HepG2 (cell line): ENCODE measurements at regions not wholly inside any gene's neighbourhood (a gene's known extent, or its start where the extent isn't known, plus 50 kb on each side); places are given as distances from the start of the nearest gene placed in this dataset.

Source experiments
- ATAC-seq: fragments of 200-7000 bp; cut with Tn5 transposase; 3 replicates; pipeline ENCODE4 v1.9.1; 2020; ENCODE audit warnings: mild to moderate bottlenecking, moderate library complexity
- BruUV-seq: library from RNA; stranded (reverse); fragments of 400-500 nt; replicated peaks from 2 replicates; lab custom pipeline; 2021; lab: Mats Ljungman, UMichigan
- CTCF ChIA-PET: fragments of 300-600 bp; formaldehyde crosslinking; extraction: SDS; loops from one replicate; lab custom pipeline; 2021; ENCODE audit warnings: low total read pairs, inconsistent platforms, low intra/inter-chr PET ratio; lab: Yijun Ruan, JAX
- POLR2A ChIA-PET: fragments of 350-600 bp; sonication (Branson Sonifier 250); formaldehyde crosslinking; loops from one replicate; lab custom pipeline; 2020; ENCODE audit warnings: antibody characterized with exemption, inconsistent platforms; lab: Yijun Ruan, JAX
- DNase-seq: peaks from one replicate; pipeline ENCODE4 v3.0.0-alpha.2; 2015; ENCODE audit warnings: low spot score
- FAIRE-seq: peaks from 3 replicates; lab custom pipeline; 2011; peaks lifted over from hg19 to GRCh38; lab: Jason Lieb, UNC
- H2AFZ ChIP-seq: one replicate; pipeline ENCODE4 v1.6.1; 2011; ENCODE audit warnings: low read length, inconsistent platforms
- H3K27ac ChIP-seq: fragments of 300-600 bp; 3 replicates; pipeline ENCODE4 v1.8.0; 2011; ENCODE audit warnings: mixed run types, mild to moderate bottlenecking, mixed read lengths, low read length, inconsistent platforms; ENCODE audit not compliant: insufficient read depth; ENCODE audit errors: extremely low read length
- H3K27me3 ChIP-seq, 2 experiments: fragments of 200-600 bp in 1 of 2; 2 replicates in 1 of 2; 3 replicates in 1 of 2; pipeline versions ENCODE4 v1.6.0 to v1.8.0; 2011; ENCODE audit warnings: low read length in 2 of 2, mild to moderate bottlenecking in 2 of 2, moderate library complexity in 2 of 2, inconsistent platforms in 1 of 2; ENCODE audit not compliant: insufficient read depth in 2 of 2, control insufficient read depth in 1 of 2
- H3K36me3 ChIP-seq, 2 experiments: fragments of 200-600 bp in 1 of 2; replicated peaks in 1 of 2; 2 replicates in 1 of 2; 3 replicates in 1 of 2; pipeline versions ENCODE4 v1.5.1 to v1.8.0; 2011; ENCODE audit warnings: low read length in 2 of 2, inconsistent platforms in 1 of 2; ENCODE audit not compliant: insufficient read depth in 2 of 2, control insufficient read depth in 1 of 2
- H3K4me1 ChIP-seq: 2 replicates; pipeline ENCODE4 v1.5.1; 2012; ENCODE audit warnings: low read length, inconsistent platforms; ENCODE audit not compliant: insufficient read depth
- H3K4me2 ChIP-seq: 2 replicates; pipeline ENCODE4 v1.6.0; 2011; ENCODE audit warnings: low read depth, low read length, inconsistent platforms
- H3K4me3 ChIP-seq, 3 experiments: fragments of 200-600 bp in 1 of 3; sonication (generic), shearing (Covaris generic) in 1 of 3; replicated peaks in 1 of 3; 2 replicates each; pipeline ENCODE4 v1.5.1; 2011 to 2016; ENCODE audit warnings: low read length in 3 of 3, inconsistent platforms in 2 of 3, low read depth in 2 of 3, mild to moderate bottlenecking in 2 of 3, control low read depth in 1 of 3, mixed read lengths in 1 of 3; ENCODE audit not compliant: insufficient read depth in 1 of 3
- H3K79me2 ChIP-seq: one replicate; pipeline ENCODE4 v1.6.1; 2011; ENCODE audit warnings: low read length, inconsistent platforms; ENCODE audit not compliant: insufficient read depth
- H3K9ac ChIP-seq: 2 replicates; pipeline ENCODE4 v1.6.0; 2011; ENCODE audit warnings: mild to moderate bottlenecking, low read depth, low read length, inconsistent platforms; ENCODE audit not compliant: insufficient read depth
- H3K9me3 ChIP-seq: 2 replicates; pipeline ENCODE4 v1.5.1; 2012; ENCODE audit warnings: mild to moderate bottlenecking, low read length
- H4K20me1 ChIP-seq: 2 replicates; pipeline ENCODE4 v1.6.0; 2011; ENCODE audit warnings: inconsistent platforms, mild to moderate bottlenecking, low read length, moderate library complexity; ENCODE audit not compliant: insufficient read depth
- ATF7 ChIP-seq, 2 experiments: fragments of 450-650 bp in 1 of 2; sonication (generic) in 1 of 2; formaldehyde crosslinking in 1 of 2; IDR thresholded peaks; 2 replicates each; pipeline versions ENCODE4 v1.4.0 to v1.6.1; 2016 to 2020; ENCODE audit warnings: antibody characterized with exemption in 1 of 2, mild to moderate bottlenecking in 1 of 2, missing genetic modification reagents in 1 of 2
- ATRX ChIP-seq: sonication (generic); formaldehyde crosslinking; IDR thresholded peaks from 2 replicates; pipeline ENCODE4 v1.4.0; 2020; ENCODE audit warnings: missing genetic modification reagents, borderline replicate concordance
- DNMT1 ChIP-seq: sonication (generic); formaldehyde crosslinking; IDR thresholded peaks from 2 replicates; pipeline ENCODE4 v1.5.1; 2020; ENCODE audit warnings: mild to moderate bottlenecking, missing genetic modification reagents
- ELF1 ChIP-seq: sonication (generic); formaldehyde crosslinking; IDR thresholded peaks from 2 replicates; pipeline ENCODE4 v1.4.0; 2020; ENCODE audit warnings: missing genetic modification reagents
- EP300 ChIP-seq, 3 experiments: sonication (generic) in 1 of 3; formaldehyde crosslinking in 1 of 3; IDR thresholded peaks; 2 replicates each; pipeline versions ENCODE4 v1.5.1 to v1.6.1; 2011 to 2020; ENCODE audit warnings: low read depth in 2 of 3, low read length in 2 of 3, borderline replicate concordance in 1 of 3, improper control_type of control experiment in 1 of 3, mild to moderate bottlenecking in 1 of 3, missing genetic modification reagents in 1 of 3, moderate library complexity in 1 of 3
- FOXA3 ChIP-seq: IDR thresholded peaks from 2 replicates; pipeline ENCODE4 v1.6.1; 2016; ENCODE audit warnings: missing genetic modification reagents, missing compliant biosample characterization
- HNRNPL ChIP-seq: fragments of 200-400 bp; formaldehyde crosslinking; IDR thresholded peaks from 2 replicates; pipeline ENCODE4 v1.6.1; 2017; ENCODE audit warnings: mild to moderate bottlenecking, low read depth, low read length
- PHF20 ChIP-seq: sonication (generic); formaldehyde crosslinking; IDR thresholded peaks from 2 replicates; pipeline ENCODE4 v1.5.0; 2020; ENCODE audit warnings: mild to moderate bottlenecking, missing genetic modification reagents
- POLR2G ChIP-seq: fragments of 200-400 bp; formaldehyde crosslinking; IDR thresholded peaks from 2 replicates; pipeline ENCODE4 v1.6.1; 2018; ENCODE audit warnings: mild to moderate bottlenecking, low read depth, low read length, moderate library complexity
- SP1 ChIP-seq, 2 experiments: fragments of 450-650 bp in 1 of 2; sonication (generic) in 1 of 2; formaldehyde crosslinking in 1 of 2; IDR thresholded peaks; 2 replicates each; pipeline versions ENCODE4 v1.4.0 to v1.6.1; 2016 to 2020; ENCODE audit warnings: missing genetic modification reagents in 1 of 2
- TBL1XR1 ChIP-seq: fragments of 150-350 bp; IDR thresholded peaks from 2 replicates; pipeline ENCODE4 v1.6.1; 2014; ENCODE audit warnings: borderline replicate concordance, low read length; ENCODE audit not compliant: partially characterized antibody
- ZNF138 ChIP-seq: sonication (generic); formaldehyde crosslinking; IDR thresholded peaks from 2 replicates; pipeline ENCODE4 v1.5.0; 2020; ENCODE audit warnings: mild to moderate bottlenecking, low read depth, missing genetic modification reagents
- ZNF737 ChIP-seq: sonication (generic); formaldehyde crosslinking; IDR thresholded peaks from 2 replicates; pipeline ENCODE4 v1.5.0; 2020; ENCODE audit warnings: missing genetic modification reagents, mild to moderate bottlenecking, borderline replicate concordance
- ZNF891 ChIP-seq: sonication (generic); formaldehyde crosslinking; IDR thresholded peaks from 2 replicates; pipeline ENCODE4 v1.5.0; 2020; ENCODE audit warnings: mild to moderate bottlenecking, missing genetic modification reagents
- WGBS: methylation state at CpG from one replicate; pipeline ENCODE4 v1.1.6; 2017; ENCODE audit warnings: low lambda C conversion rate; 5-methylcytosine and 5-hydroxymethylcytosine counted together
- in situ Hi-C: cut with HindIII; loops from 2 replicates; pipeline ENCODE4 v1.10.0; 2017; ENCODE audit warnings: low pct_unique_long_range_greater_than_20kb; ENCODE audit not compliant: extremely low pct_ligation_motif_present
- intact Hi-C: fragments of 100-400 bp; cut with micrococcal nuclease; formaldehyde crosslinking; loops from one replicate; pipeline ENCODE4 v1.10.0; 2022; ENCODE audit not compliant: unreplicated experiment
- TF ChIP-seq, protein P1 (sequence below): IDR thresholded peaks from 2 replicates; pipeline ENCODE4 v1.6.1; 2016; ENCODE audit warnings: missing genetic modification reagents, missing compliant biosample characterization
- TF ChIP-seq, protein P2 (sequence below): sonication (generic); formaldehyde crosslinking; IDR thresholded peaks from 2 replicates; pipeline ENCODE4 v1.5.0; 2020; ENCODE audit warnings: missing genetic modification reagents
- TF ChIP-seq, protein P3 (sequence below): sonication (generic); formaldehyde crosslinking; IDR thresholded peaks from 2 replicates; pipeline ENCODE4 v1.4.0; 2020; ENCODE audit warnings: missing genetic modification reagents, mild to moderate bottlenecking, borderline replicate concordance
- TF ChIP-seq, protein P4 (sequence below): sonication (generic); formaldehyde crosslinking; IDR thresholded peaks from 2 replicates; pipeline ENCODE4; 2020; ENCODE audit warnings: missing genetic modification reagents, mild to moderate bottlenecking, borderline replicate concordance

DNA sequence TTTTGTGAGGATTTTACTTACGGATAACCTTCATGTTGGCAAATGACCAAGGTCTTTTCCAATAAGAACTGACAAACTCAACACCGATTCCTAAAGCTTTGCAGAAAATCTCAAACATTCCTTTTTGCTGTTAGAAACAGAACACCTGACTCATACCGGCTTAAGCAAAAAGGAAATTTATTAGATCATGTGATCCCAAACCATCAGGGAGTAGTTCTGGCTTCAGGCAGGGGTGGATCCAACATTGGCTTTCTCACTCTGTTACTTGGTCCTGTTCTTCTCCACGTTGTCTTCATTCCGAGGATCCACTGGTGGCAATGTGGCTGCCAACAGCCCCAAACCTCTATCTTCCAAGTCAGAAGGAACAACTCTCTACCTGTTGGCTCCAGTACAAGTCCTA is 95.9 kb upstream of the PMEPA1 start:
- POLR2A ChIA-PET: no interaction called here

More for the DNA sequence above, 95.9 kb upstream of the PMEPA1 start:
- H3K27ac ChIP-seq: no peak overlapping the region
- 4% methylated on average over 5 of the region's 5 CpGs for WGBS
- H3K9ac ChIP-seq: no peak overlapping the region
- no peaks in the 10 kb centered on the region for H3K9me3 ChIP-seq
- ATAC-seq: no peak
- DNase-seq: no peak
- TF ChIP-seq, protein P1, sequence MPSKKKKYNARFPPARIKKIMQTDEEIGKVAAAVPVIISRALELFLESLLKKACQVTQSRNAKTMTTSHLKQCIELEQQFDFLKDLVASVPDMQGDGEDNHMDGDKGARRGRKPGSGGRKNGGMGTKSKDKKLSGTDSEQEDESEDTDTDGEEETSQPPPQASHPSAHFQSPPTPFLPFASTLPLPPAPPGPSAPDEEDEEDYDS (CRISPR knock-in tag): no peak
- TF ChIP-seq, protein P2, sequence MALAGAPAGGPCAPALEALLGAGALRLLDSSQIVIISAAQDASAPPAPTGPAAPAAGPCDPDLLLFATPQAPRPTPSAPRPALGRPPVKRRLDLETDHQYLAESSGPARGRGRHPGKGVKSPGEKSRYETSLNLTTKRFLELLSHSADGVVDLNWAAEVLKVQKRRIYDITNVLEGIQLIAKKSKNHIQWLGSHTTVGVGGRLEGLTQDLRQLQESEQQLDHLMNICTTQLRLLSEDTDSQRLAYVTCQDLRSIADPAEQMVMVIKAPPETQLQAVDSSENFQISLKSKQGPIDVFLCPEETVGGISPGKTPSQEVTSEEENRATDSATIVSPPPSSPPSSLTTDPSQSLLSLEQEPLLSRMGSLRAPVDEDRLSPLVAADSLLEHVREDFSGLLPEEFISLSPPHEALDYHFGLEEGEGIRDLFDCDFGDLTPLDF: no peak
- no peak for TF ChIP-seq HNRNPL
- no peak for TF ChIP-seq ATRX (CRISPR knock-in tag)
- no peak for TF ChIP-seq DNMT1
- TF ChIP-seq TBL1XR1: no peak
- no peak for TF ChIP-seq ZNF737 (CRISPR knock-in tag)
- no peak for TF ChIP-seq ATF7 (IDR thresholded peaks at IDR 0.05)
- no peak for TF ChIP-seq ATF7 (CRISPR knock-in tag; IDR thresholded peaks at IDR 0.05)
- no peak for TF ChIP-seq SP1 (IDR thresholded peaks at IDR 0.05)
- no peak for TF ChIP-seq SP1 (CRISPR knock-in tag; IDR thresholded peaks at IDR 0.05)
- no peak for TF ChIP-seq ZNF891 (CRISPR knock-in tag)
- TF ChIP-seq ZNF138 (CRISPR knock-in tag): no peak
- TF ChIP-seq, protein P3, sequence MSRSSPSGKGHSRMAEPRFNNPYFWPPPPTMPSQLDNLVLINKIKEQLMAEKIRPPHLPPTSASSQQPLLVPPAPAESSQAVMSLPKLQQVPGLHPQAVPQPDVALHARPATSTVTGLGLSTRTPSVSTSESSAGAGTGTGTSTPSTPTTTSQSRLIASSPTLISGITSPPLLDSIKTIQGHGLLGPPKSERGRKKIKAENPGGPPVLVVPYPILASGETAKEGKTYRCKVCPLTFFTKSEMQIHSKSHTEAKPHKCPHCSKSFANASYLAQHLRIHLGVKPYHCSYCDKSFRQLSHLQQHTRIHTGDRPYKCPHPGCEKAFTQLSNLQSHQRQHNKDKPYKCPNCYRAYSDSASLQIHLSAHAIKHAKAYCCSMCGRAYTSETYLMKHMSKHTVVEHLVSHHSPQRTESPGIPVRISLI (CRISPR knock-in tag): no peak
- TF ChIP-seq PHF20: no peak
- TF ChIP-seq, protein P4, sequence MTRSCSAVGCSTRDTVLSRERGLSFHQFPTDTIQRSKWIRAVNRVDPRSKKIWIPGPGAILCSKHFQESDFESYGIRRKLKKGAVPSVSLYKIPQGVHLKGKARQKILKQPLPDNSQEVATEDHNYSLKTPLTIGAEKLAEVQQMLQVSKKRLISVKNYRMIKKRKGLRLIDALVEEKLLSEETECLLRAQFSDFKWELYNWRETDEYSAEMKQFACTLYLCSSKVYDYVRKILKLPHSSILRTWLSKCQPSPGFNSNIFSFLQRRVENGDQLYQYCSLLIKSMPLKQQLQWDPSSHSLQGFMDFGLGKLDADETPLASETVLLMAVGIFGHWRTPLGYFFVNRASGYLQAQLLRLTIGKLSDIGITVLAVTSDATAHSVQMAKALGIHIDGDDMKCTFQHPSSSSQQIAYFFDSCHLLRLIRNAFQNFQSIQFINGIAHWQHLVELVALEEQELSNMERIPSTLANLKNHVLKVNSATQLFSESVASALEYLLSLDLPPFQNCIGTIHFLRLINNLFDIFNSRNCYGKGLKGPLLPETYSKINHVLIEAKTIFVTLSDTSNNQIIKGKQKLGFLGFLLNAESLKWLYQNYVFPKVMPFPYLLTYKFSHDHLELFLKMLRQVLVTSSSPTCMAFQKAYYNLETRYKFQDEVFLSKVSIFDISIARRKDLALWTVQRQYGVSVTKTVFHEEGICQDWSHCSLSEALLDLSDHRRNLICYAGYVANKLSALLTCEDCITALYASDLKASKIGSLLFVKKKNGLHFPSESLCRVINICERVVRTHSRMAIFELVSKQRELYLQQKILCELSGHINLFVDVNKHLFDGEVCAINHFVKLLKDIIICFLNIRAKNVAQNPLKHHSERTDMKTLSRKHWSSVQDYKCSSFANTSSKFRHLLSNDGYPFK (CRISPR knock-in tag): no peak
- no peak for TF ChIP-seq ELF1 (CRISPR knock-in tag)
- TF ChIP-seq FOXA3 (CRISPR knock-in tag): no peak
- TF ChIP-seq EP300 (IDR thresholded peaks at IDR 0.05; ENCODE audit: low read depth in 2 of 2, low read length in 2 of 2): no peak
- no peak for TF ChIP-seq EP300 (CRISPR knock-in tag; IDR thresholded peaks at IDR 0.05; ENCODE audit: borderline replicate concordance)
- TF ChIP-seq POLR2G: no peak
- no peaks in the 10 kb centered on the region for H3K36me3 ChIP-seq
- no peaks in the 10 kb centered on the region for H3K4me1 ChIP-seq
- no peak overlapping the region for H3K4me2 ChIP-seq
- peaks cover 1 to 38% of the 10 kb centered on the region in 2 experiments; a peak in 2 of 5 replicates for H3K27me3 ChIP-seq
- FAIRE-seq: no peak
- CTCF ChIA-PET: no interaction called here
- no peaks in the 10 kb centered on the region for H3K79me2 ChIP-seq
- in situ Hi-C loops: no loop called here
- H4K20me1 ChIP-seq: no peaks in the 10 kb centered on the region
- no TSS peak for BruUV-seq
- H3K4me3 ChIP-seq: no peak overlapping the region
- intact Hi-C loops: no loop called here
- no peak overlapping the region for H2AFZ ChIP-seq
